Hindlimb muscle (tissue), 1 donor: ENCODE measurements at regions not wholly inside any gene's neighbourhood (a gene's known extent, or its start where the extent isn't known, plus 50 kb on each side); places are given as distances from the start of the nearest gene placed in this dataset.

Source experiments
- DNase-seq: peaks from one replicate; pipeline ENCODE4 v3.0.0-alpha.2; 2013

GRCh38 chr4:20532116-20532790 is 168.0 kb upstream of the PACRGL start:
- DNase-seq = no peak

- DNase-seq = no peak
These were observed 167.1 kb upstream of the PACRGL start for GRCh38 chr4:20532871-20533870.

- no peak for DNase-seq
These were observed 161.4 kb upstream of the PACRGL start for GRCh38 chr4:20538905-20539304.

GRCh38 chr4:20543131-20543530 is 157.1 kb upstream of the PACRGL start:
- no peak for DNase-seq

- DNase-seq = peak; percentile 44
These were observed 155.6 kb upstream of the PACRGL start for GRCh38 chr4:20544645-20545044.

- DNase-seq = no peak
These were observed 148.3 kb upstream of the PACRGL start for GRCh38 chr4:20552004-20552403.

GRCh38 chr4:20554134-20554533 is 146.1 kb upstream of the PACRGL start:
- DNase-seq = no peak

GRCh38 chr4:20565075-20565721 is 135.1 kb upstream of the PACRGL start:
- no peak for DNase-seq

GRCh38 chr4:20570981-20571715 is 129.1 kb upstream of the PACRGL start:
- DNase-seq = no peak

- no peak for DNase-seq
These were observed 127.3 kb upstream of the PACRGL start for GRCh38 chr4:20572976-20573375.

- DNase-seq = no peak
These were observed 125.3 kb upstream of the PACRGL start for GRCh38 chr4:20574986-20575385.

- no peak for DNase-seq
These were observed 124.8 kb upstream of the PACRGL start for GRCh38 chr4:20575486-20575885.

GRCh38 chr4:20576861-20577260 is 123.4 kb upstream of the PACRGL start:
- no peak for DNase-seq

GRCh38 chr4:20577702-20578101 is 122.6 kb upstream of the PACRGL start:
- no peak for DNase-seq

GRCh38 chr4:20580907-20581306 is 119.4 kb upstream of the PACRGL start:
- no peak for DNase-seq

- no peak for DNase-seq
These were observed 110.8 kb upstream of the PACRGL start for GRCh38 chr4:20589436-20589835.

- DNase-seq = no peak
These were observed 109.4 kb upstream of the PACRGL start for GRCh38 chr4:20590849-20591248.

GRCh38 chr4:20591571-20591970 is 108.7 kb upstream of the PACRGL start:
- DNase-seq = no peak

GRCh38 chr4:20592013-20592412 is 108.2 kb upstream of the PACRGL start:
- no peak for DNase-seq

- DNase-seq = no peak
These were observed 107.6 kb upstream of the PACRGL start for GRCh38 chr4:20592663-20593062.

GRCh38 chr4:20598626-20599025 is 101.6 kb upstream of the PACRGL start:
- no peak for DNase-seq

- DNase-seq = no peak
These were observed 96.5 kb upstream of the PACRGL start for GRCh38 chr4:20603671-20604313.
